ENCODE measurements at regions not wholly inside any gene's neighbourhood (a gene's known extent, or its start where the extent isn't known, plus 50 kb on each side); places are given as distances from the start of the nearest gene placed in this dataset.

DNA sequence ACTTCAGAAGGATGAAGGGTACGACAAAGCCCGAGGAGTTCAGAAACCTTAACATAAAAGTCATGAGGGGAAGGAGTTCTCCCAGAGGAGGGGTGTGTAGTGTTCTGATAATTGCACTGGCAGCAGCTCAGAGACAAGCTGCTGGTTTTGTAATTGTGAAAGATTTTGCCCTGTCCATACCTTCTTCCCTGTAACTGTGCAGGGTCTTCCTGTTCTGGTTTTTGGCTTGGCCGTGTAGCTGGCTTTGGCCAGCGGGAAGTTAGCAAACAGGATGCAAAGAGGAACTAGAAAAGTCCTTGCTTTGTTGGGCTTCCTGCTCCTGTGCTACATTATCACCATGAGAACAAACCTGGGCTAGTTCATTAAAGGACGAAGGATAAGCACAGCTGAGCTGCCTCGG is 160.8 kb downstream of the LPIN1 start:
- DNase-seq (ENCODE audit: low read depth): no peak
- no peak overlapping the region for H3K4me3 ChIP-seq (ENCODE audit: low read length)
- no peak for TF ChIP-seq CTCF (IDR thresholded peaks at IDR 0.05; ENCODE audit: insufficient read depth, low read depth, low read length, missing control alignments)

DNA sequence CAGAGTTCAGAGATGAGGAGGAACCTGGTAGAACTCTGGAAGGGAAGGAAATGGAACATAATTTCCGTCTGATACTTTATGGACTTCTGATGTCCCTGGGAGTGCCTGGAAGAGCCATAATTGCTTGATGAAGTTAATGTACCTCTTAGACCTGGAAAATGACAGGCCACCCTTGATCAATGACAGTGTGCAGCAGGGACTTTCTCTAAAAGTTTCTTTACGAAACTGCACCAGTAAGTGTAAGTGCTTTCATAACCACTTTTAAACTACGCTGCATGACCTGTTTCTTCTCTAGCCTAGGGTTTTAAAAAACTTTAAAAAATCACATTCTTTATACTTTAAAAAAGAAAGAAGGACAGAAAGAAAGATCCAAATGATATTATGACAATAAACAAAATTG is 164.5 kb downstream of the LPIN1 start:
- no peak for DNase-seq (ENCODE audit: low read depth)
- TF ChIP-seq CTCF (IDR thresholded peaks at IDR 0.05; ENCODE audit: insufficient read depth, low read depth, low read length, missing control alignments): no peak
- no peak overlapping the region for H3K4me3 ChIP-seq (ENCODE audit: low read length)

- DNase-seq (ENCODE audit: low read depth): no peak
- H3K4me3 ChIP-seq (ENCODE audit: low read length): no peak overlapping the region
- TF ChIP-seq CTCF (IDR thresholded peaks at IDR 0.05; ENCODE audit: insufficient read depth, low read depth, low read length, missing control alignments): no peak
Observed at GRCh38 chr2:11912980-11913379, 166.5 kb downstream of the LPIN1 start.

GRCh38 chr2:11914455-11914854 is 168.0 kb downstream of the LPIN1 start:
- DNase-seq (ENCODE audit: low read depth): peak; percentile 92
- no peak for TF ChIP-seq CTCF (IDR thresholded peaks at IDR 0.05; ENCODE audit: insufficient read depth, low read depth, low read length, missing control alignments)
- H3K4me3 ChIP-seq (ENCODE audit: low read length): no peak overlapping the region

GRCh38 chr2:11915650-11916049 is 169.2 kb downstream of the LPIN1 start:
- TF ChIP-seq CTCF (IDR thresholded peaks at IDR 0.05; ENCODE audit: insufficient read depth, low read depth, low read length, missing control alignments): no peak
- DNase-seq (ENCODE audit: low read depth): no peak
- no peak overlapping the region for H3K4me3 ChIP-seq (ENCODE audit: low read length)

DNA sequence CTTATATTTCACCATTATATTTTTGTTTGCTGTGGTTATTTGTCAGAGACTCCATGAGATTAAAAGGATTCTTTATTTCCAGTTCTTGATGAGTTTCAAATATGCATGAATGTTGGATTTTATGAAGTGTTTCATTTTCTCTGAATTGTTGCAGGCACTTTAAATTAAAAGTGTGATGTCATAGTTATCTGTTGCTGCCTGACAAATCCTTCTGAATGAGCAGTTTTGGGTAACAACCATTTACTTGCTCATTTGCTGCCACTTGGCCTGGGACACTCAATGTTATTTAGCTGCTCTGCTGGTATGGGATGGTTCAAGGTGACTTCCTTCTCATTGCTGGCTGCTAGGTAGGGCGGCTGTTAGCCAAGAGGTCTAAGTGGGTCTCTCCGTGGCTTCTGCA is 173.5 kb downstream of the LPIN1 start:
- no peak for TF ChIP-seq CTCF (IDR thresholded peaks at IDR 0.05; ENCODE audit: insufficient read depth, low read depth, low read length, missing control alignments)
- no peak for DNase-seq (ENCODE audit: low read depth)
- no peak overlapping the region for H3K4me3 ChIP-seq (ENCODE audit: low read length)

- no peak for TF ChIP-seq CTCF (IDR thresholded peaks at IDR 0.05; ENCODE audit: insufficient read depth, low read depth, low read length, missing control alignments)
- DNase-seq (ENCODE audit: low read depth): no peak
- no peak overlapping the region for H3K4me3 ChIP-seq (ENCODE audit: low read length)
Observed at GRCh38 chr2:11920993-11921583, 174.7 kb downstream of the LPIN1 start.
